Thyroid gland (tissue), 4 donors: ENCODE measurements at regions not wholly inside any gene's neighbourhood (a gene's known extent, or its start where the extent isn't known, plus 50 kb on each side); places are given as distances from the start of the nearest gene placed in this dataset.
A peak's percentile ranks its signal among the peaks of the same experiment; 100 is the strongest.

Experiments
- POLR2A ChIP-seq, 2 donors: fragments of 450-650 bp; IDR thresholded peaks; one replicate each; pipeline ENCODE4 v1.6.1; 2017; ENCODE audit warnings: antibody characterized with exemption in 2 of 2, mild to moderate bottlenecking in 2 of 2, moderate library complexity in 1 of 2
- TF ChIP-seq, protein P1 (sequence below), 6 experiments: fragments of 200-600 bp in 3 of 6; fragments of 450-650 bp in 3 of 6; sonication (generic) in 3 of 6; IDR thresholded peaks; one replicate each; pipeline ENCODE4 v1.5.1; 2016 to 2019; ENCODE audit warnings: antibody characterized with exemption in 6 of 6, mild to moderate bottlenecking in 2 of 6, inconsistent platforms in 1 of 6, moderate library complexity in 1 of 6

DNA sequence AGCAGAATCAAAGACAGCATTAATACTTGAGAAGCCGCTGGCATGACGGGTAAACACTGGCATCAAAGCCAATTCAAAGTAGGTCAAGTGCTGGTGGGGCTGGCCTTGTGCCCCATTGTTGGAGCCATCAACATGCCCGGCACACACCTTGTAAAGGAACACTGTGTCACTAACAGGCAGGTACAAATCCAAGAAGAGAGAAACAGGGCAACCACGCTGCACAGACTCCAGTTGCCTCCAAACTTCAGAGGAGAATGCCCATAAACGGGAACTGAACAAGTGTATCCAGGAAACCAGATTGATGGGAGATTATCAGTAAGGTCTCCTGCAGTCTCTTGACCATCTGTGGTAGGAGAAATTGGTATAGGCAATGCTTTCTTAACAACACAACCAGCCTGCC lies 127.0 kb upstream of the STXBP5 start:
- TF ChIP-seq, protein P1, sequence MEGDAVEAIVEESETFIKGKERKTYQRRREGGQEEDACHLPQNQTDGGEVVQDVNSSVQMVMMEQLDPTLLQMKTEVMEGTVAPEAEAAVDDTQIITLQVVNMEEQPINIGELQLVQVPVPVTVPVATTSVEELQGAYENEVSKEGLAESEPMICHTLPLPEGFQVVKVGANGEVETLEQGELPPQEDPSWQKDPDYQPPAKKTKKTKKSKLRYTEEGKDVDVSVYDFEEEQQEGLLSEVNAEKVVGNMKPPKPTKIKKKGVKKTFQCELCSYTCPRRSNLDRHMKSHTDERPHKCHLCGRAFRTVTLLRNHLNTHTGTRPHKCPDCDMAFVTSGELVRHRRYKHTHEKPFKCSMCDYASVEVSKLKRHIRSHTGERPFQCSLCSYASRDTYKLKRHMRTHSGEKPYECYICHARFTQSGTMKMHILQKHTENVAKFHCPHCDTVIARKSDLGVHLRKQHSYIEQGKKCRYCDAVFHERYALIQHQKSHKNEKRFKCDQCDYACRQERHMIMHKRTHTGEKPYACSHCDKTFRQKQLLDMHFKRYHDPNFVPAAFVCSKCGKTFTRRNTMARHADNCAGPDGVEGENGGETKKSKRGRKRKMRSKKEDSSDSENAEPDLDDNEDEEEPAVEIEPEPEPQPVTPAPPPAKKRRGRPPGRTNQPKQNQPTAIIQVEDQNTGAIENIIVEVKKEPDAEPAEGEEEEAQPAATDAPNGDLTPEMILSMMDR (IDR thresholded peaks at IDR 0.05) = no peak
- TF ChIP-seq POLR2A (IDR thresholded peaks at IDR 0.05) = peak in 1 of 2 donors; percentile 83
